Dedifferentiated amniotic fluid mesenchymal stem cell (primary cell): ENCODE measurements at regions not wholly inside any gene's neighbourhood (a gene's known extent, or its start where the extent isn't known, plus 50 kb on each side); places are given as distances from the start of the nearest gene placed in this dataset.

ENCODE experiments used
- DNase-seq: peaks from one replicate; pipeline ENCODE4 v3.0.0-alpha.2; 2016; ENCODE audit errors: extremely low spot score

DNA sequence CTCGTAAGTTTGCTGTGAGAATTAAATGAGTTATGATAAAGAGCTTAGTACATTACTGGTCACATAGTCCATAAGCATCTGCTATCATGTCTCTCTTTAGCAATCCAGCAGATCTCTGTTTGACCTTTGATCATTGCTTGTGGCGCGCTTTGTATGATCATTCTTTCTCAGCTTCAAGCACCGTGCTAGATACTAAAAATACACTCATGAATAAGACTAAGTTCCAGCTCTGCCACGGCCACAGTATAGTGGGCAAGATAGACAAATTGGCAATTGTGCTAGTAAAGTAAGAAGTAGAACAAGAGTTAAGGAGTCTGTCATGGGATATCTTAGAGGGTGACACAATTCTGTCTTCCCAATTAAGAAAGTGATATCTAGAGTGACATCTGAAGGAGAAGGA, 75.2 kb upstream of the ADGRF1 start:
- DNase-seq = no peak

DNA sequence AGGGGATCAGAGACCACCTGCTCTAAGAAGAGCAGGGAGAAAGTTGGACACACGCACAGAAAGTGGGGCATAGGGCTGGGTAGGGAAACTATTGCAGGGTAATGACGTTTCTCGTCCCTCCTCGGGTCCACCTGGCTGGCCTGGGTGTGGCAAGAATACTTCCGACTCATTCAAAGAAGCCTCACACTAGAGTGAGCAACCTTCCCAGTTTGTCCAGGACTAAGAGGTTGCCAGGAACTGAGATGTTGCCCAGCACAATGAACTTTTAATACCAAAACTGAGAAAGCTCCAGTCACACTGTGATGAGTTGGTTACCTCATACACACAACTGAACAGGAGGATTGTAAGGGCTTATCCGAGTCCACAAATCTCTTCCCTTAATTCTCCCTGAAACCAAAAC, 74.5 kb upstream of the ADGRF1 start:
- DNase-seq = no peak

DNA sequence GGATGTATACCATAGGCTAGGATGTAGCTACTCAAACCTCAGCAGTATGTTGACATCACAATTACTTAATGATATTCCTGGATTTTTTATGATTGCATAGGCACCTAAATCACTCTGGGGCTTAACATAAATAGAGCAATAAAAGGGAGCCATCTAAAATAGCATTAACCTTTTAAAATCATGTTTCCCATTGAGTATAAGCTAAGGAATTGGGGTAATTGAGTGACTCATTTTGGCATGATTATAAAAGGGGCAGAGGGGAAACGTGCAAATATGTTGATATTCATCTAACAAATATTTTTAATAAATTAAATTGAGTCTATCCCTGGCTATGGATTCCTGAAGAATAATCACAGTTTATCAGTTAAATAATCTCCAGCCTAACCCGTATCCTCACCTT, 74.0 kb upstream of the ADGRF1 start:
- DNase-seq = no peak

DNA sequence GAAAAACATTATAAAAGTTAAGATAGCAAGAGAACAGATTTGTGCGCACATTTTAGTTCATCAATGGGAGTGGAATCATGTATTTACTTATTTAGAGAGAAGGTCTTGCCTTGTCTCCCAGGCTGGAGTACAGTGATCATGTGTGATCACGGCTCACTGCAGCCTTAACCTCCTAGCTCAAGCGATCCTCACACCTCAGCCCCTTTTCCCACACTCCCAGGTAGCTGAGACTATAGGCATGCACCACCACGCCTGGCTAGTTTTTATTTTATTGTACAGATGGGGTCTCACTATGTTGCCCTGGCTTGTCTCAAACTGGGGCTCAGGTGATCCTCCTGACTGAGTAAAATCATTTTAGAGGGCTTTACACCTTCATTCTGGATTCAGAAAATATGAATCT, 72.3 kb upstream of the ADGRF1 start:
- no peak for DNase-seq

DNA sequence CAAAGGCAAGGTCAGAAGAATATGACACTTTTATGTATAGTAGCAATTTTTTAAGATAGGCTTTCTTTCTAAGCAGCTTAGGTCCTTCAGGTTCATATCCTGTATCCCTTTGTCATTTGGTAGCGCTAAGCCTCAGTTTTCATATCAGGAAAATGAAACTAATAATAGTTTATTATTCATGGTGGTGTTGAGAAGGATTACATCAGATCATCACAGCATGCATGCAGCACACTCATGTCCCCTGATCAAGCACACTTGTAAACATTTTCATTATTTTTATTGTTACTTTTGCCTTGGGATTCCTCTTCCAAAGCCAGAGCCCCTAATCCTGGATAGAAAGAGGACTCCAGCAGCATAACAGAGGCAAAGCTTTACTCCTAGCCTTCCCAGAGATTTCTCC, 70.2 kb upstream of the ADGRF1 start:
- DNase-seq = no peak

DNA sequence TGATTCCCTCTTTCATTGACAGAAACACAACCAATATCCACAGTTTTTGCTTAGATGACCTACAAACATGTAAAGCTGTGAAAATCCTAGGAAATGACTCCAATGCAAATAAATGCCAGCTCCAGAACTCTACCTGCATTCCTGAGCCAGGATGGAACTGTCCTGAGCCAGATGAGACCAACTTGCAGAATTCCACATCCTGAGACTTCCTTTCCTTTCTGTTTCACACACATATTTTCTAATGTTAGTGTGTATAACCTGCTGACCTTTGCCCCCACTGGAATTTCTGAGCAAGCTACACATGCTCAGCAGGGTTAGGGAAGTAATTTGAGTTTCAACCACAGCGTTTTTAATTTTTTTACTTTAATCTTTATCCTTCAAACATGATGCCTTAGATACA, 69.6 kb upstream of the ADGRF1 start:
- no peak for DNase-seq

DNA sequence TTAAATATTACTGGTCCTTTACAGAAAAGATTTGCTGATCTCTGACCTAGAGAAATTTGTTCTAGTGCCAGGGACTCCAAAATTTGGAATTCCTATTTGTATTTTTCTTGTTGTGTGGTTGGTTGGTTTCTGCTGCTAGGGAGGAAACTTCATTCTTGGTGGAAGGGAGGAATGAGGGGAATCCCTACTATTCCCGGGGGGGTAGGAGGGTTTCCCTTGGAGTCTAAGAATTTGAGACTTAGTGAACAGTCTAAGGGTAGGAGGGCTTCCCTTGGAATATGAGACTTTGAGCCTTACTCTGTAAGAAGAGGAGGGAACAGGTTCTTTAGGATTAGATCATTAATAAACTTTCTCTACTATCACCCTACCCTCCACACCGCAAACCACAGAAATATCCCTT, 67.1 kb upstream of the ADGRF1 start:
- no peak for DNase-seq

DNA sequence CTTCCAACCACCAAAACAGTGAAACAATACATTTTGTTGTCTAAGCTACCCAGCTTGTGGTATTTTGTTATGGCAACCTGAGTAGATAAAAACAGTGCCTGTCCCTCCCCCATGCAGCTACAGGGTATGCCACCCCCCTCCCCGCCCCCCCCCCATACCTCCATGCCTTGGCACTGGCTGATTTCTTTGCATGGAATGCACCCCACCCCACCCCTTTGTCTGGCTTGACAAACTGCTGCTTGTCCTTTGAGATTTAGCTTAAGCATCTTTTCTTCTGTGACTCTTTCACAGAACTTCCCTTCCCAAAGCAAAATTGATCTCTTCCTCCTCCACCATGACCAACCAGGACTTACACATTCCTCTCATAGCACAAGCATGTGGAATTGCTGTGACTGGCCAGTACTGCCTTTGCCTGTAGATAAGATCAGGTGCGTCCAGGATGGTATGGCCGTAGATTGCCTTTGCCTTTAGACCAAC, 64.6 kb upstream of the ADGRF1 start:
- DNase-seq = no peak

DNA sequence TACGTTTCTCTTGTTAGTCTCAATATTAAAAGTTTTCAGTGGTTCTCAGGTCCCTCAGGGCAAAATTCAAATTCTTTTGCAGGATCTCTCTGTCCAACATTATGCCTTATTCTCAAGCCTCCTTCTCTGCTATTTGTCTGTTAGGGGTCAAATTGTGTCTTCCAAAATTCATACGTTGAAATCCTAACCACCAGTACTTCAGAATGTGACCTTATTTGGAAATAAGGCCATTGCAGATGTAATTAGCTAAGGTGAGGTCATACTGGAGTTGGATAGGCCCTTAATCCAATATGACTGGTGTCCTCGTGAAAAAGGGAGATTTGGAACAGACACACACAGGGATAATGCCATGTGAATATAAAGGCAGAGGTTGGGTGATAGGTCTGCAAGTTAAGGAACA, 64.1 kb upstream of the ADGRF1 start:
- DNase-seq = no peak

DNA sequence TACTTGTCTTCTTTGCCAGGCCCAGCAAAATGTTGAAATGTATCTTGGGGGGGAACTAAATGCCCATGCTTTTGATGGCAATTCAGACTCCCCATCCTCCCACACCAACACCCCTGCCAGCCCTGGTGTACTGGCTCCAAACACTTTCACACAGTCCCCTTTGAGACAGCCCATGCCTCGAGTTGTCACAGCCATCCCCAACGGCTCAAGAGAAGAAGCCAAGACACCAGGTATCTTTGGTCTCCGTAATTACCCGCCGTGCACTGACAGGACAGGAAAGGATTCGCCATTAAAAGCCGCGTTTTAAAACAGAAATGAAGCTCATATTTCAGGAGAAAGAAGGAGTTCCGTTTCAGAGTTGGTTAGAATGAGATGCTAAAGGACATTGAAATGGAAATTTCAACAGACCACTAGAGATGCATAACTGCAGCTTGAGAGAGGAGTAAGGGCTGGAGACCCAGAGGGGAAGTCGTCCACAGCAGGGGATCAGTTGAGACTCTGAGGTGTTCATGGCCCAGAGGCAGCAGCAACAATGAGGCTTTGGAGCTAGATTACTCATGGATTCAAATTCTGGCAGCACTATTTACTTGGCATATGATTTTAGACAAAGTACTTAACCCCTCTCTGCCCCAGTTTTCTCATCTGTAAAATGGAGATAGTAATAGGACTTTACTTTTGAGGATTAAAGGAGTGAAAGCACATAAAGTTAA, 63.5 kb upstream of the ADGRF1 start:
- no peak for DNase-seq

DNA sequence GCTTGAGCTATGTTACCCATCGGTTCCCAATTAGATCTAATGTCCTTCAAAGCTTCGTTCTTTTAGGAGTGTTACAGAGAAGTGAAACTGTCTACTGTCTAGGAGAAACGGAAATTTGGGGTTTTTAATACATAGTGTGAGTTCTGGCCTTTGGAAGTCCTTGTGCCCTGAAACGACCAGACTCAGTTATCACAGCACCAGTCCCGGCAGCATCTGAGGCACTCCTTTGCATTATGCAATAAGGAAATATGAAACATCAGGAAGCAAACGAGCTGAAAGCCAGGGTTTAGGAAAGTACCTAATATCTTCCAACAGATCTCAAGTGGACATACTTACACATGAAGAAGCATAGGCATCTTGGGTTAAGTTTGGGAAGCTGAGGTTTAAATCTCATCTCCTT, 61.8 kb upstream of the ADGRF1 start:
- DNase-seq = peak; percentile 37

DNA sequence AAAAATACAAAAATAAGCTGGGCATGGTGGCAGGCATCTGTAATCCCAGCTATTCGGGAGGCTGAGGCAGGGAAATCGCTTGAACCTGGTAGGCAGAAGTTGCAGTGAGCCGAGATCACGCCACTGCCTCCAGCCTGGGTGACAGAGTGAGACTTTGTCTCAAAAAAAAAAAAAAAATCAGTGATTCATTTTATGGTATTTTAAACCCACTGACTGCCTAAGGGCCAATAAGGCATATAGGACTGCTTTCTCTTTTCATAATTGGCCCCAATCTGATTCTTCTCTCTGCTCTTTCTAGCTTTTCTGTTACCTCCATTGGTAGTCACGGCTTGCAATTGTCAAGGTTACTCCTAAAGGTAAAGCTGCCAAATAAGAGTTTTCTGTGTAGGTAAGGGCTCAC, 60.2 kb upstream of the ADGRF1 start:
- no peak for DNase-seq

DNA sequence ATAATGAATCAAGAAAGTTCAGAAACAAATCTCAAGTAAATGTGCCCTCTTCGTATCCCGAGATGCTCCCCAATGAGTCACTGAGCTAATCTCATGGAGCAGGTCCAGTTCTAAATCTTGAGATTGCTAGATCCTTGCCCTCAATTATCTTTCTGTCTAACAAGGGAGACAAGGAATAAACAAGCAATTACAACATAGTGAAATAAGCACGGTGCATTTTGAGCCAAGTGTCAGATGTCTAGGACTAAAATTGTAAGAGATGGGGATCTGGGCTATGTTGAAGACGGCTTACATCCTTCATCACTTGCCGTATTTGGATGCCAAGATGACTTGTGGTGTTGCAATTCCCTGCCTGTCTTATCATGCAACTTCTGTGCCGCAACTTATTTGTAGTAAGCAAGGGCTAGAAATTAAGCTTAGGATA, 56.5 kb upstream of the ADGRF1 start:
- DNase-seq = peak; percentile 37

DNA sequence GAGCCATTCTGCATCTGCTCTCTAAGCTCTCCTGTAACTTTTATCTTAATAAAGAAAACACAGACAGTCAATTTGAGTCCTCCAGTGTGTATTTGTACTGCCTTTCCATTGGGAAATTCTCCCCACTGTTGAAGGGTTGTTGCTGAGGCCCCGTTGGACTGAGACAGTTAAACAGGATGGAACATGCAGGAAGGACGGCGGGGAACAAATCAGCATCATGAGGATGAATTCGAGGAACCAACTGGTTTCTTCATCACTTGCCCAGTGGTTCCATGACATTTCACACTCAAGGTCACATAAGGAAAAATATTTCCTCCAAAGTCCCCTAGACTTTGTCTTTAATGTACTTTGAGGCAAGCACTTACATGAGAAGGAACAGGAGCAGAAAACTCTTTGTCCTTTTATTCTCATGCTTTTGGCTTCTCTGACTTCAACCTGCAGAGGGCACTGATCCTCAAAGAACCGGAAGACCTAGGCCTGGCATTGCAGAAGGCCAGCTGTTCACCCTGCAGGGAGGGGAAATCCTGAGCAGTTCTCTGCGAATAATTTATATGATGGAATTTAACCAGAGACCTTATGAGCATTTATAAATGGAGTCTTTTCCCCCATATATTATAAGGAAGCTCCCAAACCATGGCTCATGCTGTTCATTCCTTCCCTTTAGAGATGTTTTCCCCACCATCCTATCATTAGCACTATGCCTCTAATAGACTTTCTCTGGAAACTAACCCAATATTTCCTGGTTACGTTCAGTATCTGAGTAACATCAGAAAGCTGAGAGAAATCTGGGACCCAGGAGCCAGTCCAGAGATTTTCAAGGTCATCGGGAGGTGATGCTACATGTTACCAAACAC, 55.2 kb upstream of the ADGRF1 start:
- peak; percentile 84 for DNase-seq

DNA sequence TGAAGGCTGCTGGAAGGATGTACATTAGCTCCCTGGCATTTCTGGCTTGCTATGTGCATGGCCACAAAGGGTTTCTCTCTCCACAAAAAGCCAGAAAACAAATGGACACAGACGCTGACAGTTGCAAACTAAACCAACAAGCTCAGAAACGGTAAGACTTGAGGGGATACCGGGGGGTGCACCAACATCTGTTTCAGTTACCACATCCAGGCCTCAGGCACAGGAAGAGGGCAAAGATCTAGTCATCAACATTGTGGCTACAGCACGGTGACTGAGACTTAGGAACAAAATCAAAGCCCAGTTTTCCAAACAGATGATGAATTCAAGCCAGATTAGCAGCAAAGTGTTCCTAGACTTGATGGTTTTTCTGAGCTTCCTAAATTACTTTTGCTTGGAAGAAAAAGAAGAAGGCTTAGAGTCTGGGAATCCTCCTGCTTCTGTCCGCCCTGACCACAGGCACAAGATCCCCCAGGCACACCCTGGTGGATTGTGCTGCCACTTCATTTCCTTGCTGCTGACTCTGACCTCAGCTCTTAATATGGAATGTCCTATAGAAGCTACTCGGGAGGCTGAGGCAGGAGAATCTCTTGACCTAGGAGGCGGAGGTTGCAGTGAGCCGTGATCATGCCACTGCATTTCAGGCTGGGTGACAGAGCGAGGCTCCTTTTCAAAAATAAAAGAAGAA, 54.2 kb upstream of the ADGRF1 start:
- DNase-seq = no peak

DNA sequence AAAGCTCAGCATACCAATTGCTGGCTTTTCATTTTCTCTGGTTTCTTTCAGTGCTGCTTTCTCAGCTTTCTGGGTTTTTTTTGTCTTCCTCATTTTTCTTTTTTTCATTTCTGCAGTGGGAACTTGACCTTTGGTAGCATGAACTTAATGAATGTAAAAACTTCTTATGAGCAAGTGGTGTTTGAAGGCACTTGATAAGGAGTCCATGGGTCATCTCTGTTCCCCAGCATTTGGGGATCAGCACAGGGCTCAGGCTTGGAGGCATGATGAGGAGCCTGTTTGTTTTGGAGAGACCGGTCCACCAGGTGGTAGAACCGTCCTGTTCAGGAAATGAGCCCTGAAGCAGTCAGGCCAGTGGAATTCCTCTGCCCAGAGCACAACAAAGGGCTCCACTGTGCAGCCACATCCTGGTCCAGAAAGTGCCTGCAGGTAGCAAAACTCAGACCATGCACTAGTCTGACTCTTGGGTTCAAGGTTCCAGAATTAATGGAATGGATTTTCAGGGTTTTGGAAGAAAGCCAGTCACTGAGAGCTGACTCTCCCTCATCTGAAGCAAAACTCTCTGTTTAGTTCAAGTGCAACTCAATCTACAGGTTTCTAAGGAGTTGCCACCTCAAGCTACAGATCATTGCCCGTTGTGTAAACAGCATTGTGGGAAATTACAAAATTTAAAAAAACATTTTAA, 52.3 kb upstream of the ADGRF1 start:
- no peak for DNase-seq

DNA sequence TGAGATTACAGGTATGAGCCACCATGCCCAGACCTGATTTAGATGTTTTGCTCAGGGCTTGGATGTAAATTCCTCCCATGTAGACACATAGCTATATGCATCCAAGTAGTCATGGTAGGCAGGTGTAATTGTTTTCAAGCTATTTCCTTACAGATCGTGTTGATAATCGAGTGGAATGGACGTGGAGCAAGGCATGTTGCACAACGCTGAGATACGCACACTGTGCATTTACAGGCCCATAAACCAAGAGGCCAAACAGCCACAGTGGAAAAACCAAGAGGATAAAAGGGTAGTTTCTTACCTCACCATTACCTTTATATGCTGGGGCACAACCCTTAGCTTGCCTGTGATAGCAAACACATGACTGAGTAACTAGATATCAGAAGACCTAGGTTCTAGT, 51.0 kb upstream of the ADGRF1 start:
- no peak for DNase-seq

DNA sequence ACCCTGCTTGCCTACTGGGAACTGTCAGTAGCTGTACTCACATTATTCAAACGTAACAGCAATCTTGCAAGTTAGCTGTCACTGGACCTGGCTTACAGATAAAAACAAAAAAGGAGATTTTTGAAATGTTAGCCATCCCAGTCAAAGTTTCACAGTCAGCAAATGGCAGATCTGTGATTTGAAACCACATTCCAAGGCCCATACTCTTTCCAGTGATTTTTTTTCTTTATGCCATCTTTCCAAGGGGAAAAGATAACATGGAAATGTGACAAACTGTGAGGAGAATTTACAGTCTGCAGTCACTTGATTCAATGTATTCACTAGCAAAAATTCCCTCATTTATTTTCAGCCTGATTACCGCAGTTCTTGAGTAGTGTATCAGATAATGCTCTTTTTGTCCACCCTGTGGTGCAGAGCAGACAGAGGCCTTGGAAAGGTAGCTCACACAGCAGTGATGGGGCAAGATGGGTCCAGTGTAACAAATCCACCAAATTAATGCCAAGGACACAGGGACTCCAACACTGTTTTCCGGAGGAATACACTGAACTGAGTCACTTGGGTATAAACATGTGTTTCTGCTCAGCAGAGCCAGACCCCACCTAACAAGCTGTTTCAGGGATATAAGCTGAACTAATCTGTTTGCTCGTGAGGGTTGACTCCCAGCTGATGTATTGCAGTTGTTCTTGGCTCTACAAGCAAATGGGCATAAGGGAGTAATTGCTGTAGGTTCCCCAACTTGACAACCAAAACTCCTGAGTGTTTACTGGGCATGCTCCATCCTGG, 49.9 kb upstream of the ADGRF1 start:
- DNase-seq = peak; percentile 51
